Activated naive CD4-positive, alpha-beta T cell treated with anti-CD3 and anti-CD28 coated beads, Interleukin-2, amount 50 U/mL, for 72 hours (primary cell): ENCODE measurements at regions not wholly inside any gene's neighbourhood (a gene's known extent, or its start where the extent isn't known, plus 50 kb on each side); places are given as distances from the start of the nearest gene placed in this dataset.

ENCODE experiments used
- ATAC-seq, 2 donors: fragments of 150-1000 bp; cut with Tn5 transposase; 2 replicates each; pipeline ENCODE4 v1.10.0; 2021; ENCODE audit warnings: mild to moderate bottlenecking in 2 of 2, moderate library complexity in 2 of 2
- DNase-seq, 2 donors: peaks; one replicate each; pipeline ENCODE4 v3.0.0; 2021 to 2022; ENCODE audit warnings: low spot score in 2 of 2
- H3K27ac Mint-ChIP-seq, 2 donors: one replicate each; pipeline ENCODE4 v1.8.0; 2022; ENCODE audit warnings: mild to moderate bottlenecking in 2 of 2, mixed read lengths in 2 of 2
- H3K36me3 Mint-ChIP-seq, 2 donors: one replicate each; pipeline ENCODE4 v1.8.0; 2022; ENCODE audit warnings: mixed read lengths in 2 of 2
- H3K9me3 Mint-ChIP-seq, 2 donors: one replicate each; pipeline ENCODE4 v1.8.0; 2022; ENCODE audit warnings: mixed read lengths in 2 of 2

DNA sequence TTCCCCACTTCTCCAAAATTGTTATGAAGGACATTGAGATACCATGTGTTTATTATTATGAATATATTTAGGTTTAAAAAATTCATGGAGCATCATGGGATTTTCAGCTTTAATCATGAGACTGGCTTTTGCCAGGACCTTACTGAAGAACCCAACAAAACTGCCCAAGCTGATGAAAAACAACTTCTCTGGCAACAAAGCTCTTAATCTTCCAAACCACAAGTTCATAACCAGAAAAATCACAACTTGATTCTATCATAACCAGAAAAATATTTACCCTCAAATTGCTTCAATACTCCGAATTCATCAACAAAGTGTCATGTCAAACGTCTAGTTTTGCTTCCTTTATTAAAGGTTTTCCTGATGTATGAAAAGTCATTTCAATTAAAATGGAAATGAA is 971.8 kb upstream of the ACVR2A start:
- DNase-seq = no peak
- no peaks in the 10 kb centered on the region for H3K9me3 Mint-ChIP-seq
- H3K36me3 Mint-ChIP-seq = no peaks in the 10 kb centered on the region
- no peak overlapping the region for H3K27ac Mint-ChIP-seq
- no peak for ATAC-seq

DNA sequence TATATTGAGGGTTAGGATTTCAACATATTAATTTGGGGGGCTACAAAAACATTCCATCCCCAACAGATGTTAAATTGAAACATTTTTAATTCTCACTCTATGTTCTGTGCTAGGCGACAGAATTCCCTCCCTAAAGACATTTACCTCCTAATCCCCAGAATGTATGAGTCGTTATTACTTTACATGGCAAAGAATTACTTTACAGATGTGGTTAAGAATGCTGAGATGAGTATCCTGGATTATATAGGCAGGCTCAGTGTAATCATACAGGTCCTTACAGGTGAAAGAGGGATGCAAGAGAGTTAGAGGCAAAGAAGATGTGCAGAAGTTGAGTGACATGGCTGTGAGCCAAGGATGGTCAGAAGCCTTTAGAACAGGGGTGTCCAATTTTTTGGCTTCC is 974.1 kb upstream of the ACVR2A start:
- Mint-ChIP-seq H3K9me3 (peaks cover 0 to 5% of the 10 kb centered on the region in 2 donors), H3K27ac (no peak overlapping the region), H3K36me3 (no peaks in the 10 kb centered on the region)
- DNase-seq (no peak), ATAC-seq (no peak)

DNA sequence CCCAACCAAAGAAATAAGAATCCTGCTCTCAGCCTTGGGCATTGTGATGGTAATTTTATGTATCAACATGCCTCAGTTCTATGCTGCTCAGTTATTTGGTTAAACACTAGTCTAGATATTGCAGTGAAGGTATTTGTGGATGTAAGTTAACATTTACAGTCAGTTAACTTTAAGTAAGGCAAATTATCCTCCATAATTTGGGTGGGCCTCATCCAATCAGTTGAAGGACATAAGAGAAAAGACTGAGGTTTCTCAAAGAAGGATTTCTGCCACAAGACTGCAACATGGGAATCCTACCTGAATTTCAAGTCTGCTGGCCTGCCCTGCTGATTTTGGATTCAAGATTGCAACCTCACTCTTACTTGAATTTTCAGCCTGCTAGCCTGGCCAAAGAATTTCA is 975.5 kb upstream of the ACVR2A start:
- H3K27ac Mint-ChIP-seq = no peak overlapping the region
- DNase-seq = no peak
- no peaks in the 10 kb centered on the region for H3K36me3 Mint-ChIP-seq
- peaks cover 0 to 5% of the 10 kb centered on the region in 2 donors for H3K9me3 Mint-ChIP-seq
- ATAC-seq = no peak

DNA sequence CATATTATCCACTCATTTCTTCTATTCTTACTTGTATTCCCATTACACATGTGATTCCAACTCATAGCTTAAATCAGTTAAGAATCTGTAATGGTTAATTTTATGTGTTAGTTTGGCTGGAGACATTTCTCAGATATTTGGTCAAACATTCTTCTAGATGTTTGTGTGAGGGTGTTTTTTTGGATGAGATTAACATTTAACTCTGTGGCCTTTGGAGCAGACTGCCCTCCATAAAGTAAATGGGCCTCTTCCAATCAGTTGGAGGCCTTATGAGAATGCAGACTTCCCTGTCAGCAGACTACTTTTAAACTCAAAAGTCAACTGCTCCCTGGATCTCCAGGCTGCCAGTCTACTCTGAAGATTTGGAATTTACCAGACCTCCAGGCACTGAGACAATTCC is 976.8 kb upstream of the ACVR2A start:
- H3K27ac Mint-ChIP-seq = no peak overlapping the region
- peaks cover 0 to 11% of the 10 kb centered on the region in 2 donors for H3K9me3 Mint-ChIP-seq
- no peak for ATAC-seq
- no peak for DNase-seq
- H3K36me3 Mint-ChIP-seq = peaks cover 0 to 5% of the 10 kb centered on the region in 2 donors

DNA sequence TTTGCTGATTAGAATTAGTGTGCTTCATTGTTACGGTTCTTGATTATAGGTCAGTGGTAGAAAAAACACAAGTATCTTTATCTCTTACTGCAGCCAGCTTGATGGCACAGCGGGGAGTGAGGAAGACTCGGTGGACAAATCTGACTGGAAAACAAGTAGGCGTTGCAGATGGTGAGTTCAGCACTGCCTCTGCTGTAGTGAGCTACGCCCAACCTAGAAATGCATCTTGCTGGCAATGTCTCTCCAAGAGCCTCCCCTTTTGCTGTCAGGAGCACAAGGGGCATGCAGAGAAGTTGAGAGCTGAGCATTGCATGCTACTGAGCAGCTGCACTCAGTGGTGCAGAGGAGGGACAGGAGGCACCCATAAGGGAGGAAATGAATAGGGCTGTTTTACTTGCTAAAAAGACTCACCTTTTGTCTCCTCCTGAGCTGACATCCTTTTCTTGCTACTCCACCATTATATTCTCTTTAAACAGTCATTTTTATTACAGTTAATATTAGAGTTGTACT is 977.3 kb upstream of the ACVR2A start:
- ATAC-seq = no peak
- DNase-seq = no peak
- H3K27ac Mint-ChIP-seq = no peak overlapping the region
- peaks cover 0 to 11% of the 10 kb centered on the region in 2 donors for H3K9me3 Mint-ChIP-seq
- peaks cover 0 to 5% of the 10 kb centered on the region in 2 donors for H3K36me3 Mint-ChIP-seq

DNA sequence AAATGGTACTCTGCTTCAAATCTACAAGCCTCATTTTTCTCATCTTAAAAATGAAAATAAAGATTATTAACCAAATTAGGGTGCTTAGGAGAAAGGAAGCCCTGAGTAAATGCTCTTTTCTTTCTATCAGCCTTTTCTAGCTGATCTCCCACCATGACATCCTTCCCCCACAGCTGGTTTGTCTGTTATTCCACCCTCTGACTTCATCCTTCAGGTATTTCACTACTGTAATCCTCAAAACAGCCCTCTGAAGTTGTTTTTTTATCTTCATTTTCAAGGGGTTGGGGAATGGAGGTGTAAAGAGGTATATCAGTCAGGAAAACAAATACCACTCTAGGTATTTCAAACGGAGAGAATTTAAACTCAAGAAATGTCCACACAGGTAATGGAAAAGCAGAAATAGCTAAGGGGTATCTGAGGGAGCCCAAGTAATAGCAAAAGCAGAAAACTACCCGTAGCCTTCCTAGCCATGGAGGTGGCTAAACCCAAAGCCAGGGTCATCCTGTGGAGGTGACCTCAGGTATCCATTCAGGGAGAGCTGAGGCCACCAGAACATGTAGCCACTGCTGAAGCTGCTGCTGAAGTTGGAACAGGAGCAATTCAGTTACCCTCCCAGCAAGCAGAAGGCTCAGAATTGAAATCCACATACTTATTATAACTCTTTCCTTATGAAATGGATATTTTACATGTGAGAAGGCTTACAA is 990.9 kb upstream of the ACVR2A start:
- Mint-ChIP-seq H3K27ac (no peak overlapping the region), H3K9me3 (peaks cover 0 to 3% of the 10 kb centered on the region in 2 donors), H3K36me3 (no peaks in the 10 kb centered on the region)
- ATAC-seq (no peak), DNase-seq (no peak)

DNA sequence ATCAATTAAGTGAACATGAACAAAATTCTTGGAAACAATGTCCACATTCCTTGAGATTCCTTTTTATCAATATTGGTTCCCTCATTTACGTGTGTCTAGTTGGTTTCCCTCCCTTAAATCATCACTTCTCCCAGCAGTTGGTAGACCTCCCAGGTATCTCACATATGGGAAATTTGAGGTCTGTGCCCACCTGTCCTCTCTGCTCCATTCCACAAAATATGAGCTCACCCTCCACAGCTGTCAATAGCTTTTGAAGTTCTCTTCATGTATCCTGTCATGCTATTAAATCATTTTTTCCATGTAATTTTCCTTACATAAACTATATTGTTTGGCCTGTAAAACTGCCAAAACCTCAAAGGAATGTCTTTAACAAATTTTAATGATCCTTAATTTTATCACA is 992.2 kb upstream of the ACVR2A start:
- no peak for ATAC-seq
- no peak for DNase-seq
- H3K27ac Mint-ChIP-seq = no peak overlapping the region
- no peaks in the 10 kb centered on the region for H3K36me3 Mint-ChIP-seq
- H3K9me3 Mint-ChIP-seq = peaks cover 0 to 3% of the 10 kb centered on the region in 2 donors

DNA sequence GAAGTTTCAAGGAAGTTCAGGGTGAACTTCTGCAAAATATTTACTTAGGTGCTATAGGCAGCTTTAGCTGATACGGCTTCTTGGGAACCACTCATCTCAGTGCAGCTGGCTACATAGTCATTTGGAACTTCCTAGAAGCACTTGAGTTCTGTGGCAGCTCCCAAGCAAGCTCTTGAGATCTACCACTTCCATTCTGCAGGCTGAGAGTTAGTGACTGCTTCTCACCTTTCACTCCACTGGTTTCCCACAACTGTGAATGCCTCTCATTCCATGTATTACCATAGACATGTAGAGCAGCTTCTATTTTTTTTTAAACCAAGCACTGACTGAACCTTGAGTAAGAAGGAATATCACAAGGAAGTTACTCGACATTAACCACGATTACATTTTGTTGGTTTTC is 994.1 kb upstream of the ACVR2A start:
- ATAC-seq (no peak), DNase-seq (no peak)
- Mint-ChIP-seq H3K9me3 (peaks cover 0 to 3% of the 10 kb centered on the region in 2 donors), H3K27ac (no peak overlapping the region), H3K36me3 (no peaks in the 10 kb centered on the region)

DNA sequence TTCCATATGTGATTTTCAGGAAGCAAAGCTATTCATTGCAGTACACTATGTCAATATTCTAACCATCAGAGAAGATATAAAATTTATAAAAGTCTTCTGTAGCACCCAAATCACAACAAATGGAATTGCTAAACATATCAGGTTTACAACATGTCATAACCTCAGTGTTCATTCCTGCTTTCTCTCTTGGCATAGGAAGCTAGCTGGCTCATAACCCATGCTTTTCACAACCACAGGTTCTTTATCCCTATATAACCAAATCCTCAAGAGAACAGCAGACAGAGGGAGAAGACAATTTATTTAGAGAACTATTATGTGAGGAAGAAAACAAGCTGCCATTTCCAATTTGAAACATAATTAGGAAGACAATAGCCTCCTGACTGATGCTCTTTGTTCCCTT is 997.0 kb upstream of the ACVR2A start:
- DNase-seq (no peak), ATAC-seq (no peak)
- no peaks in the 10 kb centered on the region for H3K36me3 Mint-ChIP-seq
- no peak overlapping the region for H3K27ac Mint-ChIP-seq
- peaks cover 0 to 3% of the 10 kb centered on the region in 2 donors for H3K9me3 Mint-ChIP-seq

DNA sequence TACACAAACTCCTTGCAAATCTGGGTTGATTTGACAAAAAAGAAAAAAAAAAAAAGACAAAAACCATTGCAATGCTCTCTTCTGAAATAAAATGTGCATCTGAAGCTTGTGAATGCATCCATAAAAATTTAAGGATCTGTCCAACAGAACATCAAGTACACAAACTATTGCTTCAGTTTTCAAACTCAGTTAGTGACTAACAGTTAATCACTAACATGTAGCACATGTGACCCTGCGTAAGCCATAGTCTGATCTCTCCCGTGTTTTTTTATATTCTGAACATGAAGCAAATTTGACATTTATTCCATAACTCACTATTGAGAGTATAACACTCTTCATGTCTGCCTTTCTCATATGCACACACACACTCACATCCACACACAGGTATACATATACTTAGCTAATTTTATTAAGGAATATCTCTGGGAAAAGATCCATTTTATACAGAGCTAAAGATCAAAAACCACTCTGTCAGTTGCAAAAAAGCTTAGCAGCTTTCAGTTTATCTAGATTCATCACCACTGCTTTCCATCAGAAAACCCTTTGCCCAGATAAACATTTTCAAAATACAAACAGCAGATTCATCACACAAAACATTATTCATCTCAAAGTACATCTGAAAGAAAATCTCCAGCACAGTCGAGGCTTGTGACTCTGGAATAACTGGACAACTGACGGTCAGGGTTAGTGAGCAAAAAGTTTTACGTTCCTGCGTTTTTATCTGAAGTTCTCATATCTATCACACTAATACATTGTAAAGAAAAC is 1000.4 kb upstream of the ACVR2A start:
- Mint-ChIP-seq H3K9me3 (no peaks in the 10 kb centered on the region), H3K36me3 (no peaks in the 10 kb centered on the region), H3K27ac (no peak overlapping the region)
- no peak for DNase-seq
- no peak for ATAC-seq

DNA sequence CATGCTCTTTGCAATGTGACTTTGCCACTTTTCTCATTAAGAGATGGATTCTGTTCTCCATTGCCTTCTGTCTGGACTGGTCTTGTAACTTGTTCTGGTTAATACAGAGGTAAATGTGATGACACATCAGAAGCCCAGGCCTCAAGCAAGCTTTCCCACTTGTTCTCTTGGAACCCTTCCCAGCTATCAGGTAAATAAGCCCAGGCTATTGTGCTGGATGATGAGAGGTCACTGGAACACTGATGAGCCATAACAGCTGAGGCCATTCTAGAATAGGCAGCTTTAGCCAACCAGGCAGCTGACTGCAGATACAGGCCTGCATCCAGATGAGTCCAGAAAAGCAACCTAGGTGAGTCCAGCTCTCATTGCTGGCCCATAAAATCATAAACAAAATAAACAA is 1007.0 kb upstream of the ACVR2A start:
- H3K36me3 Mint-ChIP-seq = no peaks in the 10 kb centered on the region
- H3K27ac Mint-ChIP-seq = no peak overlapping the region
- ATAC-seq (no peak), DNase-seq (no peak)
- H3K9me3 Mint-ChIP-seq = no peaks in the 10 kb centered on the region

DNA sequence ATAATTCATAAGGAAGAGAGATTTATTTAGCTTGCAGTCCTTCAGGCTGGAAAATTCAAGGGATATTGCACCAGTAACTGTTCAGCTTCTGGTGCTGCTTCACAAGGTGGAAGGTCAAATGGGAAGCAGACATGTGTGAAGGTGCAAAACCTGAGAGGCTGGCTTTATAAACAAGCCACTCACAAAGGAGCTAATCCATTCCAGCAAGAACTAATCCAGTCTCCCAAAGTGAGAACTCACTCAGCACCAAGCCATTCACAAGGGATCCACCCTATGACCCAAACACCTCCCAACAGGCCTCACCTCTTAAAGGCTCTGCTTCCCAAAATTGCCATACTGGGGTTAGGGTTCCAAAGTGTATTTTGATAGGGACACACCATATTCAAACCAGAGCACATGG is 1018.4 kb upstream of the ACVR2A start:
- ATAC-seq (no peak), DNase-seq (no peak)
- Mint-ChIP-seq H3K9me3 (peaks cover 5 to 8% of the 10 kb centered on the region in 2 donors), H3K36me3 (no peaks in the 10 kb centered on the region), H3K27ac (no peak overlapping the region)

DNA sequence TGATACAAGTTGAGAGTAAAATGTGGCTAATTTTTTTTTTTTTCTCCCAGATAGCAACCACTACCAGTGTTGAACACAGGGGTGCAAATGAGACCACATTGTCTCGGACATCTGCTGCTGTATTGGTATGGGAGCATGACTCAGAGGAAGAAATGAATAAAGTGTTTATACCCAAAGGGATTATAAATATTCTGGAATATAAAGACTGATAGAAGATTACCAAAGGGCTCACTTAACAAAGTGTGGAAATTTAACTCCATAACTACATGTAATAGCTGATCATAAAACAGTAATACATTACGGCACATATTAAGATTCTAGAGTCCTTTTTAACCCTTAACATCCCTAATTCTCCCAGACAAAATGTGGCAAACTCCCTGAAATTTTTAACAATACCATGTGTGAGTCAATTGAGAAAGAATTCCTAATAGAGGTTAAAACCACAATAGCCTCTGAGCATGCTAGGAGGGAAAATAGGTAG is 1023.0 kb upstream of the ACVR2A start:
- H3K36me3 Mint-ChIP-seq = no peaks in the 10 kb centered on the region
- DNase-seq (no peak), ATAC-seq (no peak)
- peaks cover 5 to 8% of the 10 kb centered on the region in 2 donors for H3K9me3 Mint-ChIP-seq
- H3K27ac Mint-ChIP-seq = no peak overlapping the region

DNA sequence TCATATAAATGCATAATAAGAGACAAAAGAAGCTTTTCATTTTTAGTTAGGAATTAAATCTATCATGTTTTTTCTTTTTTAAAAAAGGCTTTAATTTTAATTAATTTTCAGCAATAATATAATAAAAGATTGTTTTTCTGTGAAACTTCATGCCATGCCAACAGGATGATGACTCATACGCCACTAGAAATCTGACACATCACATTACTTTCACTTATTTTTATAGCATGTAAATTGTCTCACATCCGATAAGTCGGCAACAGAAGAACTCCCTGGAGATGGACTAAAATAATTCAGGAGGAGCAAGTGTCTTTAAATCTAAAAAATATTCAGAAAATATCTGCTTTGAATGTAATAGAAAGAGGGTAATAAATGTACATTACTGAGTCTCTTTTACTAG is 1024.2 kb upstream of the ACVR2A start:
- H3K9me3 Mint-ChIP-seq = peaks cover 5 to 8% of the 10 kb centered on the region in 2 donors
- no peak for DNase-seq
- H3K27ac Mint-ChIP-seq = no peak overlapping the region
- ATAC-seq = no peak
- no peaks in the 10 kb centered on the region for H3K36me3 Mint-ChIP-seq

DNA sequence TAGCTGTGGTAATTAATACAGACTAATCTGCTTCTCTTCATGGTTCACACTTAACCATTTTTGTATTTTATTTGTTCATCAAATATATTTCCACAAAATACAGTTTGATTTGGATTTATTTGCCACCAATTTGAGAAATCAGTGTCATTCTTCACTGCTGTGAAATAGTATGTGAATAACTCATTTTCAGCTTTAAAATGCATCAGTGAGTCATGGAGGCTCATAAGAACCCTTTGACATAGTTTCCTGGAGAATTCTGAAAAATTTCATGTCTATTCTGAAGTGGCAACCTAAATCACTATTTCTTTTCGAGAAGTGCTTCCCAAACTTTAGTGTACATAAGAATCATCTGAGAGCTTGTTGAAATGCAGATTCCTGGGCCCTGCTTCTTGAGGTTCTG is 1026.7 kb upstream of the ACVR2A start:
- no peaks in the 10 kb centered on the region for H3K36me3 Mint-ChIP-seq
- DNase-seq (no peak), ATAC-seq (no peak)
- no peak overlapping the region for H3K27ac Mint-ChIP-seq
- peaks cover 3 to 4% of the 10 kb centered on the region in 2 donors for H3K9me3 Mint-ChIP-seq

DNA sequence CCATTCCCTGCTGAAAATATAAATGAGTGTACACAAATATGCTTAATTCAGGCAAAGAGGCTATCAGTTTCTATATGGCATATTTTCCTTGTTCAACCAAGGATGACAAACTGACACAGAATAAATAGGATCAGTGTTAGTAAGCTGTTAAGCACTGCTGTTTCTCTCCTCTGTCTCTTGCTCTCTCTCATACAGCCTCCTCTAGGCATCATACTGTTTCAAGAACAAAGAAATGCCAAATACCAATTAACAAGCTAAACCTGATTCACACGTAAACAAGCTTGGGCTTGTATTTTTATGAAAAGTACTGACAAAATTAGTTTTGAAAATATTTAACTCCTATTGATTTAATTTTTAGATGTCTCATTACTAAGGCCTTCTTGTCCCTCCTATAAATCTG is 1027.2 kb upstream of the ACVR2A start:
- no peak for DNase-seq
- no peak overlapping the region for H3K27ac Mint-ChIP-seq
- peaks cover 0 to 2% of the 10 kb centered on the region in 2 donors for H3K9me3 Mint-ChIP-seq
- H3K36me3 Mint-ChIP-seq = no peaks in the 10 kb centered on the region
- no peak for ATAC-seq

DNA sequence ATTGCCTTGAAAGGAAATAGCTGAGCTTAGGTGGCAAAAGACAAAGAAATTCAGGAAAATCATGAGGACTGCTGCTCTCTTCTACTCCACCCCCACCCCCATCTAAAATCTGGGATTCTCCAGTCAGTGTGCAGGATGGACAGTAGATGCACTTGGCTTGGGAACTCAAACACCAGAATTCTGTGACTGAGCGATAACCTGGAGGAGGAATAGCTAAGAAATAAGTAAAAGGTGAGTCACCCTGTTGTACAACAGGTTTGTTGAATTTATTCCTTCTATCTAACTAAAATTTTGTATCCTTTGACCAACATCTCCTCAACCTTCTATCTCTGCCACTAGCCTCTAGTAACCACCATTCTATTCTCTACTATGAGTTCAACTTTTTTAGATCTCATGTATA is 1029.9 kb upstream of the ACVR2A start:
- ATAC-seq = no peak
- H3K9me3 Mint-ChIP-seq = peaks cover 11 to 16% of the 10 kb centered on the region in 2 donors
- DNase-seq = no peak
- H3K27ac Mint-ChIP-seq = no peak overlapping the region
- peaks cover 0 to 6% of the 10 kb centered on the region in 2 donors for H3K36me3 Mint-ChIP-seq
